ENCODE measurements at regions not wholly inside any gene's neighbourhood (a gene's known extent, or its start where the extent isn't known, plus 50 kb on each side); places are given as distances from the start of the nearest gene placed in this dataset.
"Not testable (repeated sequence)": the region's sequence is repeated elsewhere in the genome, so short reads cannot be mapped to it uniquely, and the experiment has no call there.

GRCh38 chr7:149625340-149625946 is 127.8 kb upstream of the ZNF746 start:
- Histone ChIP-seq H2AFZ (ENCODE audit: low read length) (peak overlapping the region; percentile 100), H3K79me2 (ENCODE audit: low read length) (peaks cover 36% of the 10 kb centered on the region), H3K4me3 (ENCODE audit: low read length) (peak overlapping the region; percentile 81), H3K4me1 (ENCODE audit: low read length) (peaks cover 20% of the 10 kb centered on the region), H4K20me1 (ENCODE audit: insufficient read depth, low read length) (no peaks in the 10 kb centered on the region), H3K36me3 (replicated peaks; ENCODE audit: insufficient read depth, low read length) (peaks cover 5% of the 10 kb centered on the region; the same call in 1 of the 2 replicates), H3K9me3 (replicated peaks; ENCODE audit: insufficient read depth, low read length) (no peaks in the 10 kb centered on the region), H3K9me2 (replicated peaks; ENCODE audit: insufficient read depth, low read length) (no peaks in the 10 kb centered on the region), H3K27ac (ENCODE audit: low read length) (no peak overlapping the region), H3K27me3 (replicated peaks; ENCODE audit: insufficient read depth, low read length) (peaks cover 23% of the 10 kb centered on the region), H3K9ac (ENCODE audit: low read length) (peak overlapping the region; percentile 82; the same call in 1 of the 2 replicates), H3K4me2 (ENCODE audit: low read depth, low read length) (peak overlapping the region; percentile 97), H3F3A (ENCODE audit: insufficient read depth, low read length) (peaks cover 4% of the 10 kb centered on the region; the same call in 1 of the 2 replicates)
- peak; percentile 65 for DNase-seq
- TF ChIP-seq EZH2phosphoT487 (IDR thresholded peaks at IDR 0.05; ENCODE audit: low read length) (no peak), CTCF (IDR thresholded peaks at IDR 0.05; ENCODE audit: low read length) (peak; percentile 88)

GRCh38 chr7:149624419-149625339 is 127.1 kb upstream of the ZNF746 start:
- H3K27me3 ChIP-seq (replicated peaks; ENCODE audit: insufficient read depth, low read length) = peaks cover 20% of the 10 kb centered on the region
- peaks cover 20% of the 10 kb centered on the region for H3K4me1 ChIP-seq (ENCODE audit: low read length)

GRCh38 chr7:149624006-149624405 is 126.4 kb upstream of the ZNF746 start:
- H3K27me3 ChIP-seq (replicated peaks; ENCODE audit: insufficient read depth, low read length) = peaks cover 18% of the 10 kb centered on the region
- peak overlapping the region; percentile 66 for H2AFZ ChIP-seq (ENCODE audit: low read length)

More at GRCh38 chr7:149624419-149625339, 127.1 kb upstream of the ZNF746 start:
- peak overlapping the region; percentile 82 for H3K9ac ChIP-seq (ENCODE audit: low read length)
- peak; percentile 98 for DNase-seq
- peak overlapping the region; percentile 97 for H3K4me2 ChIP-seq (ENCODE audit: low read depth, low read length)
- H3K79me2 ChIP-seq (ENCODE audit: low read length) = peaks cover 43% of the 10 kb centered on the region
- H3K9me2 ChIP-seq (replicated peaks; ENCODE audit: insufficient read depth, low read length) = no peaks in the 10 kb centered on the region
- no peak for TF ChIP-seq EZH2 (optimal IDR thresholded peaks at IDR 0.05; ENCODE audit: low read depth, low read length)
- peak; percentile 94 for TF ChIP-seq CTCF (IDR thresholded peaks at IDR 0.05; ENCODE audit: low read length)
- H3K36me3 ChIP-seq (replicated peaks; ENCODE audit: insufficient read depth, low read length) = peaks cover 8% of the 10 kb centered on the region; the same call in 1 of the 2 replicates
- H2AFZ ChIP-seq (ENCODE audit: low read length) = peak overlapping the region; percentile 100
- peaks cover 4% of the 10 kb centered on the region; the same call in 1 of the 2 replicates for H3F3A ChIP-seq (ENCODE audit: insufficient read depth, low read length)
- peak overlapping the region; percentile 81 for H3K4me3 ChIP-seq (ENCODE audit: low read length)
- H4K20me1 ChIP-seq (ENCODE audit: insufficient read depth, low read length) = no peaks in the 10 kb centered on the region
- H3K27ac ChIP-seq (ENCODE audit: low read length) = peak overlapping the region; percentile 52; the same call in 1 of the 2 replicates
- no peaks in the 10 kb centered on the region for H3K9me3 ChIP-seq (replicated peaks; ENCODE audit: insufficient read depth, low read length)

GRCh38 chr7:149623262-149623997 is 125.8 kb upstream of the ZNF746 start:
- peaks cover 43% of the 10 kb centered on the region for H3K79me2 ChIP-seq (ENCODE audit: low read length)
- DNase-seq = not testable (repeated sequence)

More at GRCh38 chr7:149624006-149624405, 126.4 kb upstream of the ZNF746 start:
- Histone ChIP-seq H3K27ac (ENCODE audit: low read length) (peak overlapping the region; percentile 52; the same call in 1 of the 2 replicates), H3K4me1 (ENCODE audit: low read length) (peaks cover 20% of the 10 kb centered on the region), H3K36me3 (replicated peaks; ENCODE audit: insufficient read depth, low read length) (peaks cover 8% of the 10 kb centered on the region; the same call in 1 of the 2 replicates), H3K4me2 (ENCODE audit: low read depth, low read length) (peak overlapping the region; percentile 86), H3K9me3 (replicated peaks; ENCODE audit: insufficient read depth, low read length) (no peaks in the 10 kb centered on the region), H3K4me3 (ENCODE audit: low read length) (peak overlapping the region; percentile 81), H3F3A (ENCODE audit: insufficient read depth, low read length) (peaks cover 4% of the 10 kb centered on the region; the same call in 1 of the 2 replicates), H3K79me2 (ENCODE audit: low read length) (peaks cover 43% of the 10 kb centered on the region), H4K20me1 (ENCODE audit: insufficient read depth, low read length) (no peaks in the 10 kb centered on the region), H3K9ac (ENCODE audit: low read length) (peak overlapping the region; percentile 82), H3K9me2 (replicated peaks; ENCODE audit: insufficient read depth, low read length) (no peaks in the 10 kb centered on the region)
- DNase-seq = peak; percentile 58
- no peak for TF ChIP-seq EZH2phosphoT487 (IDR thresholded peaks at IDR 0.05; ENCODE audit: low read length)

More at GRCh38 chr7:149623262-149623997, 125.8 kb upstream of the ZNF746 start:
- Histone ChIP-seq H3K9ac (ENCODE audit: low read length) (peak overlapping the region; percentile 82), H3K27me3 (replicated peaks; ENCODE audit: insufficient read depth, low read length) (peaks cover 16% of the 10 kb centered on the region), H3K4me2 (ENCODE audit: low read depth, low read length) (peak overlapping the region; percentile 86), H3K4me1 (ENCODE audit: low read length) (peaks cover 20% of the 10 kb centered on the region), H2AFZ (ENCODE audit: low read length) (peak overlapping the region; percentile 66; the same call in 1 of the 2 replicates), H3K4me3 (ENCODE audit: low read length) (peak overlapping the region; percentile 81)
- H3K36me3 ChIP-seq (replicated peaks; ENCODE audit: insufficient read depth, low read length); H3K9me3 ChIP-seq (replicated peaks; ENCODE audit: insufficient read depth, low read length); H3K9me2 ChIP-seq (replicated peaks; ENCODE audit: insufficient read depth, low read length); H3F3A ChIP-seq (ENCODE audit: insufficient read depth, low read length); H3K27ac ChIP-seq (ENCODE audit: low read length); H4K20me1 ChIP-seq (ENCODE audit: insufficient read depth, low read length): not testable (repeated sequence)
